Adrenal gland (tissue), 9 donors: ENCODE measurements at regions not wholly inside any gene's neighbourhood (a gene's known extent, or its start where the extent isn't known, plus 50 kb on each side); places are given as distances from the start of the nearest gene placed in this dataset.

Source experiments
- DNase-seq, 7 donors: peaks; one replicate each; pipeline ENCODE4 v3.0.0-alpha.2; 2019 to 2020
- H3K27ac ChIP-seq, 5 donors: fragments of 200-600 bp; sonication (generic) in 4 of 5; 1 replicate in 3 of 5; 2 replicates in 2 of 5; pipeline versions ENCODE4 v1.5.1 to v1.8.0; 2016 to 2020; ENCODE audit warnings: mild to moderate bottlenecking in 1 of 5
- H3K27me3 ChIP-seq: fragments of 200-600 bp; 2 replicates; pipeline ENCODE4 v1.8.0; 2021
- H3K36me3 ChIP-seq, 2 donors: fragments of 200-600 bp; replicated peaks in 1 of 2; 1 replicate in 1 of 2; 2 replicates in 1 of 2; pipeline versions ENCODE4 v1.5.1 to v1.8.0; 2018 to 2022
- H3K4me1 ChIP-seq, 2 donors: fragments of 200-600 bp; replicated peaks in 1 of 2; 1 replicate in 1 of 2; 2 replicates in 1 of 2; pipeline versions ENCODE4 v1.5.1 to v1.8.0; 2018 to 2021
- H3K4me3 ChIP-seq, 4 donors: fragments of 200-600 bp; sonication (generic) in 3 of 4; one replicate each; pipeline ENCODE4 v1.5.1; 2016 to 2018
- H3K9me3 ChIP-seq, 3 donors: fragments of 200-600 bp; sonication (generic) in 1 of 3; replicated peaks in 1 of 3; 1 replicate in 2 of 3; 2 replicates in 1 of 3; pipeline versions ENCODE4 v1.5.1 to v1.8.0; 2016 to 2021
- POLR2A ChIP-seq, 2 donors: fragments of 450-650 bp; IDR thresholded peaks; one replicate each; pipeline ENCODE4 v1.6.1; 2017; ENCODE audit warnings: antibody characterized with exemption in 2 of 2, mild to moderate bottlenecking in 2 of 2, moderate library complexity in 1 of 2
- WGBS, 4 donors: extraction: QIAGEN DNeasy Blood & Tissue Kit in 2 of 4; methylation state at CpG; one replicate each; pipeline versions ENCODE4 v1.1.5 to v1.1.7; 2013 to 2017; 5-methylcytosine and 5-hydroxymethylcytosine counted together
- intact Hi-C, 2 donors: fragments of 100-400 bp; cut with DNase I; formaldehyde crosslinking; loops; one replicate each; pipeline versions ENCODE4 v1.14.1 to v1.15.0; 2022 to 2023
- TF ChIP-seq, protein P1 (sequence below), 6 experiments: fragments of 450-650 bp in 4 of 6; fragments of 200-600 bp in 2 of 6; sonication (generic) in 1 of 6; IDR thresholded peaks; 1 replicate in 5 of 6; 2 replicates in 1 of 6; pipeline versions ENCODE4 v1.5.1 to v1.8.0; 2016 to 2021; ENCODE audit warnings: antibody characterized with exemption in 6 of 6, mild to moderate bottlenecking in 2 of 6, moderate library complexity in 1 of 6
- donor health status: healthy with polysubstance abuse.
- donor health status: Bipolar disorder and iron deficiency.
- donor health status: DM: yes; HTN: yes; CAD: no.
- donor health status: DM: no; HTN: no; CAD: no.
- donor health status: DM: no; HTN: no; CAD: no.

DNA sequence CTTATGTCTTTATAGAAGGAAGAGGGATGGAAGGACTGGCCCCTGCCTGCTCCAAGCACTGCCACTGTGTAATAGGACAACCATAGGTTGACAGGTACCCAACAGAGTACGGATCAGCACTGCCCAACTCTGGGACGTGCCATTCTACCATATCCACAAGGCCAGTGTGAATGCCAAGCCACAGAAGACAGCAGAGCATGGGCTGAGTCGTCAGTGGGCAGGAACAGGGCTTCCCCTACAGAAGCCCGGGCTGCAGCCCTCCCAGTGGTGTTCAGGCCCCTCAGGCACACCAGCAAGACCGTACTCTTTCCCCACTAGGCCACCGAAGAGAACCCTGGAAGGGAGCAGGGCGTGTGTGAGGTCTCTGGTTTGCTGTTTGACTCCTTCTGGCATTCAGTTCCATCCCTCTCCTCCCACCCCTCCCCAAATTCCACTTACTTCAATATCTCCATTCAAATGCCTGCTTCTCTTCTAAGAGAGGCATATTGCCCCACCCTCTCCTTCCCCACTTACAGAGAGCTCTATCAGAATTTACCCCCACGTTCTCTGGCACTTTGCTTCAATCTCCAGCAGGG is 209.4 kb downstream of the FOXO1 start:
- Histone ChIP-seq H3K27me3 (no peaks in the 10 kb centered on the region), H3K27ac (no peak overlapping the region), H3K4me3 (no peak overlapping the region), H3K4me1 (no peaks in the 10 kb centered on the region), H3K9me3 (no peaks in the 10 kb centered on the region), H3K36me3 (no peaks in the 10 kb centered on the region)
- no peak for DNase-seq
- WGBS, 4 donors: 59 to 81% (median 76%) methylated on average over 3 to 8 of the region's 8 CpGs
- intact Hi-C loops: no loop called here
- TF ChIP-seq POLR2A (IDR thresholded peaks at IDR 0.05): no peak
- TF ChIP-seq, protein P1, sequence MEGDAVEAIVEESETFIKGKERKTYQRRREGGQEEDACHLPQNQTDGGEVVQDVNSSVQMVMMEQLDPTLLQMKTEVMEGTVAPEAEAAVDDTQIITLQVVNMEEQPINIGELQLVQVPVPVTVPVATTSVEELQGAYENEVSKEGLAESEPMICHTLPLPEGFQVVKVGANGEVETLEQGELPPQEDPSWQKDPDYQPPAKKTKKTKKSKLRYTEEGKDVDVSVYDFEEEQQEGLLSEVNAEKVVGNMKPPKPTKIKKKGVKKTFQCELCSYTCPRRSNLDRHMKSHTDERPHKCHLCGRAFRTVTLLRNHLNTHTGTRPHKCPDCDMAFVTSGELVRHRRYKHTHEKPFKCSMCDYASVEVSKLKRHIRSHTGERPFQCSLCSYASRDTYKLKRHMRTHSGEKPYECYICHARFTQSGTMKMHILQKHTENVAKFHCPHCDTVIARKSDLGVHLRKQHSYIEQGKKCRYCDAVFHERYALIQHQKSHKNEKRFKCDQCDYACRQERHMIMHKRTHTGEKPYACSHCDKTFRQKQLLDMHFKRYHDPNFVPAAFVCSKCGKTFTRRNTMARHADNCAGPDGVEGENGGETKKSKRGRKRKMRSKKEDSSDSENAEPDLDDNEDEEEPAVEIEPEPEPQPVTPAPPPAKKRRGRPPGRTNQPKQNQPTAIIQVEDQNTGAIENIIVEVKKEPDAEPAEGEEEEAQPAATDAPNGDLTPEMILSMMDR (IDR thresholded peaks at IDR 0.05): no peak

GRCh38 chr13:40457929-40458719 is 208.3 kb downstream of the FOXO1 start:
- Histone ChIP-seq H3K27me3 (no peaks in the 10 kb centered on the region), H3K36me3 (no peaks in the 10 kb centered on the region), H3K4me1 (no peaks in the 10 kb centered on the region), H3K9me3 (no peaks in the 10 kb centered on the region), H3K27ac (no peak overlapping the region), H3K4me3 (no peak overlapping the region)
- WGBS, 4 donors: 89 to 95% (median 92%) methylated on average over 10 to 12 of the region's 12 CpGs
- no peak for DNase-seq
- intact Hi-C loops: no loop called here
- no peak for TF ChIP-seq POLR2A (IDR thresholded peaks at IDR 0.05)
- TF ChIP-seq, protein P1 (IDR thresholded peaks at IDR 0.05): no peak

DNA sequence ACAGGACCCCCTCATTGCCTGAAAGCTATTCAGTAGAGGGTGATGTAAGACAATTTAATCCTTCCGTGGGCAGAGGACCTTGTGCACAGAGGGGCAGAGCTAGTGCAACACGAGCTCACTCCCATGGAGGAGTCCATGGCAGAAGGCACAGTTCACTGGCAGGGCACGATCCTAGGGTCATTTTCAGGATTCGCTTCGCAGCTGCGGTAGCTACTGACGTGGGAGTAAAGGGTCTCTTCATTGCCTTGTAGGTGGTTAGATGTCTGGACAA is 207.8 kb downstream of the FOXO1 start:
- H3K36me3 ChIP-seq: no peaks in the 10 kb centered on the region
- H3K27me3 ChIP-seq: no peaks in the 10 kb centered on the region
- WGBS, 4 donors: 94 to 98% (median 94%) methylated on average over 6 to 7 of the region's 7 CpGs
- no peak overlapping the region for H3K4me3 ChIP-seq
- no peaks in the 10 kb centered on the region for H3K4me1 ChIP-seq
- DNase-seq: no peak
- no peak overlapping the region for H3K27ac ChIP-seq
- intact Hi-C loops: no loop called here
- TF ChIP-seq, protein P1 (IDR thresholded peaks at IDR 0.05): no peak
- TF ChIP-seq POLR2A (IDR thresholded peaks at IDR 0.05): no peak
- no peaks in the 10 kb centered on the region for H3K9me3 ChIP-seq

GRCh38 chr13:40460116-40460515 is 206.3 kb downstream of the FOXO1 start:
- WGBS, 4 donors: 91 to 100% (median 96%) methylated on average over 3 of the region's 3 CpGs
- DNase-seq: no peak
- Histone ChIP-seq H3K27me3 (no peaks in the 10 kb centered on the region), H3K27ac (no peak overlapping the region), H3K36me3 (no peaks in the 10 kb centered on the region), H3K4me3 (no peak overlapping the region), H3K9me3 (no peaks in the 10 kb centered on the region), H3K4me1 (no peaks in the 10 kb centered on the region)
- no peak for TF ChIP-seq POLR2A (IDR thresholded peaks at IDR 0.05)
- intact Hi-C loops: no loop called here
